NT2/D1 (cell line): ENCODE measurements at regions not wholly inside any gene's neighbourhood (a gene's known extent, or its start where the extent isn't known, plus 50 kb on each side); places are given as distances from the start of the nearest gene placed in this dataset.

Source experiments
- SUZ12 ChIP-seq: IDR thresholded peaks from 2 replicates; pipeline ENCODE4 v1.6.1; 2011; ENCODE audit not compliant: insufficient read length, insufficient read depth; ENCODE audit errors: extremely low read depth
- YY1 ChIP-seq: IDR thresholded peaks from 2 replicates; pipeline ENCODE4 v1.6.1; 2011; ENCODE audit not compliant: insufficient read length, insufficient read depth

- no peak for TF ChIP-seq YY1
- TF ChIP-seq SUZ12 = no peak
Observed at GRCh38 chr2:57656198-57656597, 390.4 kb upstream of the VRK2 start.
